Ovary (tissue), 1 donor: ENCODE measurements at regions not wholly inside any gene's neighbourhood (a gene's known extent, or its start where the extent isn't known, plus 50 kb on each side); places are given as distances from the start of the nearest gene placed in this dataset.

ENCODE experiments used
- EP300 ChIP-seq: sonication (generic); formaldehyde crosslinking; IDR thresholded peaks from one replicate; pipeline ENCODE4 v1.6.1; 2017; ENCODE audit warnings: antibody characterized with exemption
- POLR2A ChIP-seq: fragments of 450-650 bp; IDR thresholded peaks from one replicate; pipeline ENCODE4 v1.6.1; 2017; ENCODE audit warnings: antibody characterized with exemption, mild to moderate bottlenecking, moderate library complexity

DNA sequence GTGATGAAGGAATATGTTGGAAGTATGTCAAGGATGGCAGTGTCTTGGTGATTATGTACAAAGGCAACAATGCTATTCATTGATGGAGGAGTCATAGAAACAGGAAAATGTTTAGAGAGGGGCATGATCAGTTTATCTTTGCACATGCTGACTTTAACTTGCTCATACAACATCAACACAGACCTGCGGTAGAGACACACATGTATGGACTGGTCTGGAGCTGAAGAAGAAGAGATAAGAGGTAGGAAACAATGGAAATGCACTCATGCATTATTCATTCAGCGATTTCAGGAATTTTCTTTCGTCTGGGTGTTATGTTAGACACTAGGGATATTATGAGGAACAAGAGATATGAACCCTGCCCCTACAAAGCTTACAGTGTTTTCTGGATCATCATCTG is 1252.3 kb upstream of the TENM3 start:
- TF ChIP-seq EP300 (no peak), POLR2A (no peak)
